Stimulated activated CD8-positive, alpha-beta memory T cell treated with anti-CD3 and anti-CD28 coated beads, Interleukin-12 subunit alpha, Interleukin-12 subunit beta, amount 100 ng/mL, for 24 hours (primary cell): ENCODE measurements at regions not wholly inside any gene's neighbourhood (a gene's known extent, or its start where the extent isn't known, plus 50 kb on each side); places are given as distances from the start of the nearest gene placed in this dataset.
A peak's percentile ranks its signal among the peaks of the same experiment; 100 is the strongest.
"Not testable (repeated sequence)": the region's sequence is repeated elsewhere in the genome, so short reads cannot be mapped to it uniquely, and the experiment has no call there.

Source experiments
- DNase-seq: peaks from one replicate; pipeline ENCODE4 v3.0.0-alpha.2; 2020; ENCODE audit errors: extremely low read depth

- DNase-seq, result no peak
Measured at GRCh38 chrX:46366381-46367207, 178.6 kb downstream of the ZNF674 start.

GRCh38 chrX:46354481-46354880, 190.7 kb downstream of the ZNF674 start:
- no peak for DNase-seq

- DNase-seq, result no peak
Measured at GRCh38 chrX:46341767-46342322, 203.4 kb downstream of the ZNF674 start.

- no peak for DNase-seq
Measured at GRCh38 chrX:46340696-46341095, 204.5 kb downstream of the ZNF674 start.

- DNase-seq, result no peak
Measured at GRCh38 chrX:46333550-46333949, 211.7 kb downstream of the ZNF674 start.

- no peak for DNase-seq
Measured at GRCh38 chrX:46330981-46331380, 214.2 kb downstream of the ZNF674 start.

- DNase-seq, result no peak
Measured at GRCh38 chrX:46330513-46330912, 214.7 kb downstream of the ZNF674 start.

- no peak for DNase-seq
Measured at GRCh38 chrX:46328133-46328532, 217.1 kb downstream of the ZNF674 start.

GRCh38 chrX:46327566-46328115, 217.6 kb downstream of the ZNF674 start:
- no peak for DNase-seq

GRCh38 chrX:46326161-46326560, 219.1 kb downstream of the ZNF674 start:
- DNase-seq, result no peak

GRCh38 chrX:46325312-46325877, 219.8 kb downstream of the ZNF674 start:
- peak; percentile 21 for DNase-seq

- DNase-seq, result no peak
Measured at GRCh38 chrX:46324166-46324565, 221.1 kb downstream of the ZNF674 start.

GRCh38 chrX:46322929-46323328, 222.3 kb downstream of the ZNF674 start:
- DNase-seq, result not testable (repeated sequence)

GRCh38 chrX:46321676-46322075, 223.5 kb downstream of the ZNF674 start:
- DNase-seq, result no peak

GRCh38 chrX:46319750-46320149, 225.5 kb downstream of the ZNF674 start:
- DNase-seq, result no peak

GRCh38 chrX:46318551-46318950, 226.7 kb downstream of the ZNF674 start:
- DNase-seq, result no peak

GRCh38 chrX:46317163-46317562, 228.1 kb downstream of the ZNF674 start:
- no peak for DNase-seq

GRCh38 chrX:46311581-46312120, 233.6 kb downstream of the ZNF674 start:
- DNase-seq, result no peak

- no peak for DNase-seq
Measured at GRCh38 chrX:46310815-46311497, 234.3 kb downstream of the ZNF674 start.

GRCh38 chrX:46308110-46308509, 237.1 kb downstream of the ZNF674 start:
- no peak for DNase-seq

- no peak for DNase-seq
Measured at GRCh38 chrX:46306103-46306502, 239.1 kb downstream of the ZNF674 start.

GRCh38 chrX:46305431-46305830, 239.8 kb downstream of the ZNF674 start:
- no peak for DNase-seq
